Left lobe of liver (tissue), 2 donors: ENCODE measurements at regions not wholly inside any gene's neighbourhood (a gene's known extent, or its start where the extent isn't known, plus 50 kb on each side); places are given as distances from the start of the nearest gene placed in this dataset.
A peak's percentile ranks its signal among the peaks of the same experiment; 100 is the strongest.
"Not testable (repeated sequence)": the region's sequence is repeated elsewhere in the genome, so short reads cannot be mapped to it uniquely, and the experiment has no call there.

Experiments
- ATAC-seq: fragments of 200-7000 bp; cut with Tn5 transposase; one replicate; pipeline ENCODE4 v1.9.1; 2020; ENCODE audit warnings: mild to moderate bottlenecking, moderate library complexity
- DNase-seq: peaks from one replicate; pipeline ENCODE4 v3.0.0-alpha.2; 2020; ENCODE audit warnings: low spot score
- donor health status: DM: no; HTN: no; CAD: no; lungs with moderate emphysema.
- donor health status: DM: no; HTN: yes; CAD: no.

GRCh38 chr16:58863761-58864160 lies 129.6 kb upstream of the GOT2 start:
- DNase-seq (no peak), ATAC-seq (no peak)

GRCh38 chr16:58863042-58863441 lies 128.9 kb upstream of the GOT2 start:
- DNase-seq (no peak), ATAC-seq (no peak)

- ATAC-seq (no peak), DNase-seq (no peak)
Measured at GRCh38 chr16:58862334-58863021, 128.4 kb upstream of the GOT2 start.

GRCh38 chr16:58859958-58860669 lies 126.0 kb upstream of the GOT2 start:
- ATAC-seq = no peak
- DNase-seq = no peak

GRCh38 chr16:58858577-58858976 lies 124.5 kb upstream of the GOT2 start:
- not testable (repeated sequence) for ATAC-seq

GRCh38 chr16:58855291-58855863 lies 121.3 kb upstream of the GOT2 start:
- ATAC-seq (no peak), DNase-seq (no peak)

More at GRCh38 chr16:58858577-58858976, 124.5 kb upstream of the GOT2 start:
- DNase-seq = not testable (repeated sequence)

- ATAC-seq (no peak), DNase-seq (no peak)
Measured at GRCh38 chr16:58853854-58854791, 120.0 kb upstream of the GOT2 start.

GRCh38 chr16:58850678-58851020 lies 116.5 kb upstream of the GOT2 start:
- ATAC-seq (no peak), DNase-seq (no peak)

GRCh38 chr16:58850019-58850677 lies 116.0 kb upstream of the GOT2 start:
- ATAC-seq (no peak), DNase-seq (no peak)

GRCh38 chr16:58848662-58849002 lies 114.5 kb upstream of the GOT2 start:
- ATAC-seq = no peak
- no peak for DNase-seq

- peak; percentile 82 for ATAC-seq
- no peak for DNase-seq
Measured at GRCh38 chr16:58847902-58848661, 114.0 kb upstream of the GOT2 start.

GRCh38 chr16:58846226-58846625 lies 112.1 kb upstream of the GOT2 start:
- ATAC-seq, DNase-seq: not testable (repeated sequence)

GRCh38 chr16:58843675-58844074 lies 109.6 kb upstream of the GOT2 start:
- peak; percentile 80 for ATAC-seq

GRCh38 chr16:58842746-58843145 lies 108.6 kb upstream of the GOT2 start:
- peak; percentile 64 for ATAC-seq
- DNase-seq = no peak

More at GRCh38 chr16:58843675-58844074, 109.6 kb upstream of the GOT2 start:
- no peak for DNase-seq

GRCh38 chr16:58842156-58842555 lies 108.0 kb upstream of the GOT2 start:
- no peak for ATAC-seq
- DNase-seq = no peak

GRCh38 chr16:58837950-58838349 lies 103.8 kb upstream of the GOT2 start:
- ATAC-seq (no peak), DNase-seq (no peak)

- DNase-seq = no peak
- no peak for ATAC-seq
Measured at GRCh38 chr16:58836427-58836826, 102.3 kb upstream of the GOT2 start.

GRCh38 chr16:58832386-58832895 lies 98.3 kb upstream of the GOT2 start:
- ATAC-seq (no peak), DNase-seq (no peak)

- ATAC-seq = no peak
- DNase-seq = no peak
Measured at GRCh38 chr16:58831386-58831785, 97.3 kb upstream of the GOT2 start.
